ENCODE measurements at regions not wholly inside any gene's neighbourhood (a gene's known extent, or its start where the extent isn't known, plus 50 kb on each side); places are given as distances from the start of the nearest gene placed in this dataset.

DNA sequence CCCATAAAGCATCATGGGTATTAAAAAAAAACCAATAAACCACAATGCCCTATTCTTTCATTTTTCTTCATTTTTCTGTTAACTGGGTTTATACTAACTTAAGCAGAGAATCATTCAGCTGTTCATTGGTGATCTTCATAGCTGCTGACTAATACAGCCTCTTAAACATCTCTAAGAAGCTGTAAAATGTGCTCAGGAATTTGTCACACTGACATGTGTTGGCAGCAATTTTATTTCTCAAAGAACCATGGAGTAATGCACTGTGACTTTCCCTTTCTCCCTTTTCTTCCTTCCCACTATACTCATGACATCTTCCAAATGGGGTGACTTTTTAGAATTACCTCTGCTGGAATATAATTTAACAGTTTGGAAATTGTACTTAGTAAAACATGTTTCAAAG, 315.4 kb downstream of the ANTXR2 start:
- TF ChIP-seq POLR2A (IDR thresholded peaks at IDR 0.05): no peak
- TF ChIP-seq, protein P1, sequence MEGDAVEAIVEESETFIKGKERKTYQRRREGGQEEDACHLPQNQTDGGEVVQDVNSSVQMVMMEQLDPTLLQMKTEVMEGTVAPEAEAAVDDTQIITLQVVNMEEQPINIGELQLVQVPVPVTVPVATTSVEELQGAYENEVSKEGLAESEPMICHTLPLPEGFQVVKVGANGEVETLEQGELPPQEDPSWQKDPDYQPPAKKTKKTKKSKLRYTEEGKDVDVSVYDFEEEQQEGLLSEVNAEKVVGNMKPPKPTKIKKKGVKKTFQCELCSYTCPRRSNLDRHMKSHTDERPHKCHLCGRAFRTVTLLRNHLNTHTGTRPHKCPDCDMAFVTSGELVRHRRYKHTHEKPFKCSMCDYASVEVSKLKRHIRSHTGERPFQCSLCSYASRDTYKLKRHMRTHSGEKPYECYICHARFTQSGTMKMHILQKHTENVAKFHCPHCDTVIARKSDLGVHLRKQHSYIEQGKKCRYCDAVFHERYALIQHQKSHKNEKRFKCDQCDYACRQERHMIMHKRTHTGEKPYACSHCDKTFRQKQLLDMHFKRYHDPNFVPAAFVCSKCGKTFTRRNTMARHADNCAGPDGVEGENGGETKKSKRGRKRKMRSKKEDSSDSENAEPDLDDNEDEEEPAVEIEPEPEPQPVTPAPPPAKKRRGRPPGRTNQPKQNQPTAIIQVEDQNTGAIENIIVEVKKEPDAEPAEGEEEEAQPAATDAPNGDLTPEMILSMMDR (IDR thresholded peaks at IDR 0.05): no peak
